ENCODE measurements at regions not wholly inside any gene's neighbourhood (a gene's known extent, or its start where the extent isn't known, plus 50 kb on each side); places are given as distances from the start of the nearest gene placed in this dataset.

GRCh38 chr16:9447699-9448098 is 356.3 kb downstream of the HAPSTR1 start:
- Histone ChIP-seq H2BK12ac (ENCODE audit: low read length) (no peak overlapping the region), H3K27me3 (ENCODE audit: insufficient read depth, low read length) (no peaks in the 10 kb centered on the region), H3K23ac (ENCODE audit: low read length) (no peak overlapping the region), H4K91ac (ENCODE audit: low read depth, low read length) (no peak overlapping the region), H3K27ac (ENCODE audit: low read depth, low read length) (no peak overlapping the region), H3K4me1 (ENCODE audit: control insufficient read depth in 1 of 2, insufficient read depth in 2 of 2, low read length in 2 of 2) (no peaks in the 10 kb centered on the region), H3K4me3 (ENCODE audit: low read depth, low read length) (no peak overlapping the region), H2BK5ac (ENCODE audit: low read depth, low read length, poor library complexity) (no peak overlapping the region), H3K9me3 (ENCODE audit: insufficient read depth, low read depth, low read length) (no peaks in the 10 kb centered on the region), H3K36me3 (ENCODE audit: control insufficient read depth in 1 of 2, insufficient read depth in 2 of 2, low read length in 2 of 2) (no peaks in the 10 kb centered on the region), H4K12ac (ENCODE audit: low read depth, low read length) (no peak overlapping the region), H3K18ac (ENCODE audit: low read length) (no peak overlapping the region), H3K4ac (ENCODE audit: low read depth, low read length) (no peak overlapping the region), H3K9ac (ENCODE audit: low read length) (no peak overlapping the region), H4K8ac (ENCODE audit: low read depth, low read length) (no peak overlapping the region), H2AFZ (ENCODE audit: insufficient read depth, low read length, poor library complexity) (no peak overlapping the region), H3K14ac (ENCODE audit: low read length) (no peak overlapping the region), H3K79me1 (ENCODE audit: low read length) (no peaks in the 10 kb centered on the region), H2BK120ac (ENCODE audit: insufficient read depth, low read length, poor library complexity) (no peak overlapping the region), H3K4me2 (ENCODE audit: low read length) (no peak overlapping the region), H3K79me2 (ENCODE audit: control insufficient read depth, insufficient read depth, low read length, poor library complexity) (no peaks in the 10 kb centered on the region), H2AK5ac (ENCODE audit: low read length) (no peak overlapping the region)
- WGBS (ENCODE audit: extremely low coverage, insufficient coverage, insufficient read length): no CpG with 5 or more reads among the region's 4 CpGs
- no peak for DNase-seq

- H2BK5ac ChIP-seq (ENCODE audit: low read depth, low read length, poor library complexity): no peak overlapping the region
- DNase-seq: no peak
- H3K9ac ChIP-seq (ENCODE audit: low read length): no peak overlapping the region
- no peak overlapping the region for H3K18ac ChIP-seq (ENCODE audit: low read length)
- no CpG with 5 or more reads among the region's 3 CpGs for WGBS (ENCODE audit: extremely low coverage, insufficient coverage, insufficient read length)
- H3K23ac ChIP-seq (ENCODE audit: low read length): no peak overlapping the region
- H3K4me3 ChIP-seq (ENCODE audit: low read depth, low read length): no peak overlapping the region
- H2BK12ac ChIP-seq (ENCODE audit: low read length): no peak overlapping the region
- no peak overlapping the region for H2BK120ac ChIP-seq (ENCODE audit: insufficient read depth, low read length, poor library complexity)
- H3K4ac ChIP-seq (ENCODE audit: low read depth, low read length): no peak overlapping the region
- H3K14ac ChIP-seq (ENCODE audit: low read length): no peak overlapping the region
- H3K4me2 ChIP-seq (ENCODE audit: low read length): no peak overlapping the region
- H3K27me3 ChIP-seq (ENCODE audit: insufficient read depth, low read length): no peaks in the 10 kb centered on the region
- H4K91ac ChIP-seq (ENCODE audit: low read depth, low read length): no peak overlapping the region
- no peak overlapping the region for H4K12ac ChIP-seq (ENCODE audit: low read depth, low read length)
- H3K79me2 ChIP-seq (ENCODE audit: control insufficient read depth, insufficient read depth, low read length, poor library complexity): no peaks in the 10 kb centered on the region
- H3K79me1 ChIP-seq (ENCODE audit: low read length): no peaks in the 10 kb centered on the region
- peaks cover 1% of the 10 kb centered on the region for H3K9me3 ChIP-seq (ENCODE audit: insufficient read depth, low read depth, low read length)
- H3K27ac ChIP-seq (ENCODE audit: low read depth, low read length): no peak overlapping the region
- H2AK5ac ChIP-seq (ENCODE audit: low read length): no peak overlapping the region
- no peak overlapping the region for H2AFZ ChIP-seq (ENCODE audit: insufficient read depth, low read length, poor library complexity)
- H4K8ac ChIP-seq (ENCODE audit: low read depth, low read length): no peak overlapping the region
- H3K36me3 ChIP-seq (ENCODE audit: control insufficient read depth in 1 of 2, insufficient read depth in 2 of 2, low read length in 2 of 2): no peaks in the 10 kb centered on the region
- no peaks in the 10 kb centered on the region for H3K4me1 ChIP-seq (ENCODE audit: control insufficient read depth in 1 of 2, insufficient read depth in 2 of 2, low read length in 2 of 2)
Observed at GRCh38 chr16:9449597-9449996, 358.2 kb downstream of the HAPSTR1 start.

- H3K9ac ChIP-seq (ENCODE audit: low read length): peak overlapping the region; percentile 61
- H3K18ac ChIP-seq (ENCODE audit: low read length): no peak overlapping the region
- H4K91ac ChIP-seq (ENCODE audit: low read depth, low read length): no peak overlapping the region
- no CpG with 5 or more reads among the region's 2 CpGs for WGBS (ENCODE audit: extremely low coverage, insufficient coverage, insufficient read length)
- H3K14ac ChIP-seq (ENCODE audit: low read length): no peak overlapping the region
- no peak for DNase-seq
- peaks cover 3% of the 10 kb centered on the region for H3K9me3 ChIP-seq (ENCODE audit: insufficient read depth, low read depth, low read length)
- no peak overlapping the region for H3K27ac ChIP-seq (ENCODE audit: low read depth, low read length)
- H3K23ac ChIP-seq (ENCODE audit: low read length): no peak overlapping the region
- H3K27me3 ChIP-seq (ENCODE audit: insufficient read depth, low read length): no peaks in the 10 kb centered on the region
- no peaks in the 10 kb centered on the region for H3K36me3 ChIP-seq (ENCODE audit: control insufficient read depth in 1 of 2, insufficient read depth in 2 of 2, low read length in 2 of 2)
- H2BK5ac ChIP-seq (ENCODE audit: low read depth, low read length, poor library complexity): no peak overlapping the region
- no peak overlapping the region for H3K4ac ChIP-seq (ENCODE audit: low read depth, low read length)
- no peak overlapping the region for H4K12ac ChIP-seq (ENCODE audit: low read depth, low read length)
- no peaks in the 10 kb centered on the region for H3K79me2 ChIP-seq (ENCODE audit: control insufficient read depth, insufficient read depth, low read length, poor library complexity)
- no peak overlapping the region for H3K4me2 ChIP-seq (ENCODE audit: low read length)
- no peaks in the 10 kb centered on the region for H3K4me1 ChIP-seq (ENCODE audit: control insufficient read depth in 1 of 2, insufficient read depth in 2 of 2, low read length in 2 of 2)
- H3K79me1 ChIP-seq (ENCODE audit: low read length): no peaks in the 10 kb centered on the region
- H4K8ac ChIP-seq (ENCODE audit: low read depth, low read length): no peak overlapping the region
- H2AK5ac ChIP-seq (ENCODE audit: low read length): no peak overlapping the region
- H3K4me3 ChIP-seq (ENCODE audit: low read depth, low read length): no peak overlapping the region
- no peak overlapping the region for H2BK120ac ChIP-seq (ENCODE audit: insufficient read depth, low read length, poor library complexity)
- no peak overlapping the region for H2AFZ ChIP-seq (ENCODE audit: insufficient read depth, low read length, poor library complexity)
- H2BK12ac ChIP-seq (ENCODE audit: low read length): no peak overlapping the region
Observed at GRCh38 chr16:9457215-9457614, 365.8 kb downstream of the HAPSTR1 start.

GRCh38 chr16:9458816-9459215 is 367.4 kb downstream of the HAPSTR1 start:
- Histone ChIP-seq H2AFZ (ENCODE audit: insufficient read depth, low read length, poor library complexity) (no peak overlapping the region), H3K9me3 (ENCODE audit: insufficient read depth, low read depth, low read length) (peaks cover 3% of the 10 kb centered on the region), H3K4me3 (ENCODE audit: low read depth, low read length) (no peak overlapping the region), H3K18ac (ENCODE audit: low read length) (no peak overlapping the region), H2BK5ac (ENCODE audit: low read depth, low read length, poor library complexity) (no peak overlapping the region), H3K9ac (ENCODE audit: low read length) (no peak overlapping the region), H4K12ac (ENCODE audit: low read depth, low read length) (no peak overlapping the region), H3K4ac (ENCODE audit: low read depth, low read length) (no peak overlapping the region), H2BK120ac (ENCODE audit: insufficient read depth, low read length, poor library complexity) (no peak overlapping the region), H3K23ac (ENCODE audit: low read length) (no peak overlapping the region), H3K79me2 (ENCODE audit: control insufficient read depth, insufficient read depth, low read length, poor library complexity) (no peaks in the 10 kb centered on the region), H4K91ac (ENCODE audit: low read depth, low read length) (no peak overlapping the region), H3K14ac (ENCODE audit: low read length) (no peak overlapping the region), H3K79me1 (ENCODE audit: low read length) (no peaks in the 10 kb centered on the region), H4K8ac (ENCODE audit: low read depth, low read length) (no peak overlapping the region), H3K27ac (ENCODE audit: low read depth, low read length) (no peak overlapping the region), H3K4me2 (ENCODE audit: low read length) (no peak overlapping the region), H3K36me3 (ENCODE audit: control insufficient read depth in 1 of 2, insufficient read depth in 2 of 2, low read length in 2 of 2) (no peaks in the 10 kb centered on the region), H2AK5ac (ENCODE audit: low read length) (no peak overlapping the region), H3K4me1 (ENCODE audit: control insufficient read depth in 1 of 2, insufficient read depth in 2 of 2, low read length in 2 of 2) (no peaks in the 10 kb centered on the region), H3K27me3 (ENCODE audit: insufficient read depth, low read length) (no peaks in the 10 kb centered on the region), H2BK12ac (ENCODE audit: low read length) (no peak overlapping the region)
- no peak for DNase-seq
- WGBS (ENCODE audit: extremely low coverage, insufficient coverage, insufficient read length): no CpG with 5 or more reads among the region's 6 CpGs
